ENCODE measurements at regions not wholly inside any gene's neighbourhood (a gene's known extent, or its start where the extent isn't known, plus 50 kb on each side); places are given as distances from the start of the nearest gene placed in this dataset.

DNA sequence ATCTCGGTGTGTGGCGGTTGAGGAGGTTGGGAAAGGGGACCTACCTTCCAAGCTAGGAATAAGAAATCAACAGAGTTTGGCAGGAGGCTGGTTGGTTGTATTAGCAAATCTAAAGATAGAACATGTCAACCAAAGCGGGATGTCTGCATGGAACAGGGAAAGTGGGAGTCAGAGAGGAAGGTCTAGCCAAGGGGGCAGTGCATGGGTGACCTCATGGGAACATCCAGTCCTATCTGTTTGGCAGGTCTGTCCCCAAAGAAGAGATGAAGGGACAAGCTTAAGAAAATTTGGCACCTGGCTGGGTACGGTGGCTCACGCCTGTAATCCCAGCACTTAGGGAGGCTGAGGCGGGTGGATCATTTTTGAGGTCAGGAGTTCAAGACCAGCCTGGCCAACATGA lies 118.7 kb upstream of the TSC22D1 start:
- TF ChIP-seq CTCF (IDR thresholded peaks at IDR 0.05 in 4 of 5, conservative IDR thresholded peaks at IDR 0.05 in 1 of 5), result no peak
- TF ChIP-seq POLR2A (IDR thresholded peaks at IDR 0.05), result no peak
